Body of pancreas (tissue), 4 donors: ENCODE measurements at regions not wholly inside any gene's neighbourhood (a gene's known extent, or its start where the extent isn't known, plus 50 kb on each side); places are given as distances from the start of the nearest gene placed in this dataset.

Experiments
- POLR2A ChIP-seq, 3 donors: fragments of 450-650 bp; IDR thresholded peaks; one replicate each; pipeline ENCODE4 v1.6.1; 2016; ENCODE audit warnings: antibody characterized with exemption in 3 of 3, mild to moderate bottlenecking in 2 of 3
- TF ChIP-seq, protein P1 (sequence below), 7 experiments: fragments of 450-650 bp in 4 of 7; fragments of 200-600 bp in 3 of 7; sonication (generic) in 3 of 7; IDR thresholded peaks; one replicate each; pipeline ENCODE4 v1.5.1; 2016 to 2019; ENCODE audit warnings: antibody characterized with exemption in 7 of 7

DNA sequence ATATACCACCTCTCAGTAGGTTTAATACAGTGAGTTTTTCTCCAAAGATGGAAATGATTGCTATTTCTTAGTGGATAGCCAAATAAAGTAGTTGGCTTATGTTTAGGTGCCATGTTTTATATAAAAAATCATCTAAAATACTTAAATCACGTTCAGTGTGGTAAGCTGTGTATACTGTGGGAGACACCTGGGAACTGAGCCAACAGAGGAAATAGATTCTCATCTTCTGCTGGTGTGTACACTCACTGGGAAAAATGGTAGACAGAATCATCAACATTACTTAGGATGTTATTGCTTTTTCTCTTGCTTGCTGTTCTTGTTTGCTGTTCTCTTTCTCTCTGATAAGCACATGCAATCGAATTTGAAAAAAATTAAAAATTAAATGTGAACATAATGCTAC is 112.6 kb upstream of the MB21D2 start:
- TF ChIP-seq, protein P1, sequence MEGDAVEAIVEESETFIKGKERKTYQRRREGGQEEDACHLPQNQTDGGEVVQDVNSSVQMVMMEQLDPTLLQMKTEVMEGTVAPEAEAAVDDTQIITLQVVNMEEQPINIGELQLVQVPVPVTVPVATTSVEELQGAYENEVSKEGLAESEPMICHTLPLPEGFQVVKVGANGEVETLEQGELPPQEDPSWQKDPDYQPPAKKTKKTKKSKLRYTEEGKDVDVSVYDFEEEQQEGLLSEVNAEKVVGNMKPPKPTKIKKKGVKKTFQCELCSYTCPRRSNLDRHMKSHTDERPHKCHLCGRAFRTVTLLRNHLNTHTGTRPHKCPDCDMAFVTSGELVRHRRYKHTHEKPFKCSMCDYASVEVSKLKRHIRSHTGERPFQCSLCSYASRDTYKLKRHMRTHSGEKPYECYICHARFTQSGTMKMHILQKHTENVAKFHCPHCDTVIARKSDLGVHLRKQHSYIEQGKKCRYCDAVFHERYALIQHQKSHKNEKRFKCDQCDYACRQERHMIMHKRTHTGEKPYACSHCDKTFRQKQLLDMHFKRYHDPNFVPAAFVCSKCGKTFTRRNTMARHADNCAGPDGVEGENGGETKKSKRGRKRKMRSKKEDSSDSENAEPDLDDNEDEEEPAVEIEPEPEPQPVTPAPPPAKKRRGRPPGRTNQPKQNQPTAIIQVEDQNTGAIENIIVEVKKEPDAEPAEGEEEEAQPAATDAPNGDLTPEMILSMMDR (IDR thresholded peaks at IDR 0.05): no peak
- no peak for TF ChIP-seq POLR2A (IDR thresholded peaks at IDR 0.05)
